ENCODE measurements at regions not wholly inside any gene's neighbourhood (a gene's known extent, or its start where the extent isn't known, plus 50 kb on each side); places are given as distances from the start of the nearest gene placed in this dataset.
"Not testable (repeated sequence)": the region's sequence is repeated elsewhere in the genome, so short reads cannot be mapped to it uniquely, and the experiment has no call there.

DNA sequence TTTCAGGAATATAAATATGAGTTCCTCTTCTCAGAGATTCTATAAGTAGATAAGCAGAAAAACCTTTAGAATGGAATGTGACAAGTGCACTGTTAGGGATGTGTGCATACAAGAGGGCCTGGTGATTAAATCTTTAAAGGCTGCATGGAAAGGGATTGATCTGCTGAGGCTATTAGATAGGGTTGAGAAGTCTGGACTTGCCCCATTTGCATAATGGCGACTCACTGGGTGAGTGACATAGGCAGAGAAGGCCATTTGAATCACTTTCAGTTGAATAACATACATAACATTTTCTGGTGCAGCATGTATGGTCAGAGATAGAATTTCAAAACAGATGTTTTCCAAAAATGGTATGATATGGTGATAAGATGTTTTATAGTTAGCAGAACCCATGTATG is 156.9 kb downstream of the ZNF621 start:
- Mint-ChIP-seq H3K4me1 (ENCODE audit: low read depth, unreplicated experiment) (peaks cover 19% of the 10 kb centered on the region), H3K27me3 (ENCODE audit: unreplicated experiment) (no peaks in the 10 kb centered on the region), H3K9me3 (ENCODE audit: unreplicated experiment) (peaks cover 4% of the 10 kb centered on the region), H3K36me3 (ENCODE audit: unreplicated experiment) (no peaks in the 10 kb centered on the region), H3K27ac (ENCODE audit: unreplicated experiment) (no peak overlapping the region), H3K4me3 (ENCODE audit: unreplicated experiment) (no peak overlapping the region)
- DNase-seq: no peak
- TF ChIP-seq, protein P1, sequence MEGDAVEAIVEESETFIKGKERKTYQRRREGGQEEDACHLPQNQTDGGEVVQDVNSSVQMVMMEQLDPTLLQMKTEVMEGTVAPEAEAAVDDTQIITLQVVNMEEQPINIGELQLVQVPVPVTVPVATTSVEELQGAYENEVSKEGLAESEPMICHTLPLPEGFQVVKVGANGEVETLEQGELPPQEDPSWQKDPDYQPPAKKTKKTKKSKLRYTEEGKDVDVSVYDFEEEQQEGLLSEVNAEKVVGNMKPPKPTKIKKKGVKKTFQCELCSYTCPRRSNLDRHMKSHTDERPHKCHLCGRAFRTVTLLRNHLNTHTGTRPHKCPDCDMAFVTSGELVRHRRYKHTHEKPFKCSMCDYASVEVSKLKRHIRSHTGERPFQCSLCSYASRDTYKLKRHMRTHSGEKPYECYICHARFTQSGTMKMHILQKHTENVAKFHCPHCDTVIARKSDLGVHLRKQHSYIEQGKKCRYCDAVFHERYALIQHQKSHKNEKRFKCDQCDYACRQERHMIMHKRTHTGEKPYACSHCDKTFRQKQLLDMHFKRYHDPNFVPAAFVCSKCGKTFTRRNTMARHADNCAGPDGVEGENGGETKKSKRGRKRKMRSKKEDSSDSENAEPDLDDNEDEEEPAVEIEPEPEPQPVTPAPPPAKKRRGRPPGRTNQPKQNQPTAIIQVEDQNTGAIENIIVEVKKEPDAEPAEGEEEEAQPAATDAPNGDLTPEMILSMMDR (IDR thresholded peaks at IDR 0.05; ENCODE audit: partially characterized antibody, unreplicated experiment): no peak

DNA sequence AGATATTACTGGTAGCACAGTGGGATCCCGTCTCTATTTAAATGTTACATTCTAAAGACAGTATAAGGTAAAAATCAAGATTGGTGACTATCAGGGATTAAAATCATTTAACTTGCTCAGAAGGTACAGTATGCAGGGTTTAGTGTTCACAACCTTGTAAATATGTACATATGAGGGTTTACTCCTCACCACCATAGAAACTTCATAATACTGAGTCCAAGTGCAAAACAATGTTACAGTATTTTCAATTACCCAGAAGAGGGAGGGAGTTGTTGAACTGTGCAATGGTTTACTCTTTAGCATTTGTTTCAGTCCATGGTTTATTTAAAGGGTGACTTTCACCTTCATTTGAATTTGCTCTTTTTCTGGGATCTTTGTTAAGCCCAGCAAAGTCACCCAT is 165.1 kb downstream of the ZNF621 start:
- Mint-ChIP-seq H3K27ac (ENCODE audit: unreplicated experiment) (no peak overlapping the region), H3K4me3 (ENCODE audit: unreplicated experiment) (no peak overlapping the region), H3K9me3 (ENCODE audit: unreplicated experiment) (no peaks in the 10 kb centered on the region), H3K4me1 (ENCODE audit: low read depth, unreplicated experiment) (no peaks in the 10 kb centered on the region), H3K36me3 (ENCODE audit: unreplicated experiment) (no peaks in the 10 kb centered on the region), H3K27me3 (ENCODE audit: unreplicated experiment) (peaks cover 3% of the 10 kb centered on the region)
- DNase-seq: no peak
- TF ChIP-seq, protein P1 (IDR thresholded peaks at IDR 0.05; ENCODE audit: partially characterized antibody, unreplicated experiment): no peak

DNA sequence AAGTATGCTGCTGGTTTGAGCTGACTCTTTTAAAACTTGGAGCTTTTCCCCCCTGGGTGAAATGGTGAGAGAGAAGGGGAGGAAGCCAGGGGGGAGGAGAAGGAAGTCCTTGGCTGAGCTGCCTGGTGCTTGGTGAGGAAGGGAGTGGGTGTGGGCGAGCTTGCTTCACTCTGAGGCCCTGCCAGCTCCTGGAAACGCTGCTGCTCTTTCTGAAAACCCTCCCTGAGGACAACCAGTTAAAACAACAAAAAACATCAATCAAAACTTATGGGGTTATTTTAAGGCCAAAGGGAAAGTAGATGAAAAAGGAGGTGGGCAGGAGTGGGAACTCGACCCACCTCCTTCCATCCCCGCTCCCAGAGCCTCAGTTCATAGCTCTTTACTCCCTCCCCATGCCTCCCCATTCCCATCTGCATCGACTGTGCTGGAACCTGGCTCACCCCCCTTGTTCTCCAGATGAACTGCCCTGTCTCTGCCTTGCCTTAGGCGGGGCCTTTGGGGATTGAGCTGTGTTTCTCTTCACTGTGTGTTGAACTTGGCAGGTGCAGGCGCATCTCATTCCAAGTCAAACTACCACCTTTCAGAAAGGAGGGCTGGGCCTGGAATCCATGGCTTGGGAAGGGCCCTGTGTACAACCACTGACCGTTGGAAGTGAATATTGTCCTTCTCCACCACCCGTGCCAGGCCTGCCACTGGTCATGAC is 166.1 kb downstream of the ZNF621 start:
- Mint-ChIP-seq H3K9me3 (ENCODE audit: unreplicated experiment) (no peaks in the 10 kb centered on the region), H3K36me3 (ENCODE audit: unreplicated experiment) (no peaks in the 10 kb centered on the region), H3K4me3 (ENCODE audit: unreplicated experiment) (no peak overlapping the region), H3K4me1 (ENCODE audit: low read depth, unreplicated experiment) (no peaks in the 10 kb centered on the region), H3K27ac (ENCODE audit: unreplicated experiment) (no peak overlapping the region), H3K27me3 (ENCODE audit: unreplicated experiment) (peaks cover 3% of the 10 kb centered on the region)
- TF ChIP-seq, protein P1 (IDR thresholded peaks at IDR 0.05; ENCODE audit: partially characterized antibody, unreplicated experiment): no peak
- no peak for DNase-seq

DNA sequence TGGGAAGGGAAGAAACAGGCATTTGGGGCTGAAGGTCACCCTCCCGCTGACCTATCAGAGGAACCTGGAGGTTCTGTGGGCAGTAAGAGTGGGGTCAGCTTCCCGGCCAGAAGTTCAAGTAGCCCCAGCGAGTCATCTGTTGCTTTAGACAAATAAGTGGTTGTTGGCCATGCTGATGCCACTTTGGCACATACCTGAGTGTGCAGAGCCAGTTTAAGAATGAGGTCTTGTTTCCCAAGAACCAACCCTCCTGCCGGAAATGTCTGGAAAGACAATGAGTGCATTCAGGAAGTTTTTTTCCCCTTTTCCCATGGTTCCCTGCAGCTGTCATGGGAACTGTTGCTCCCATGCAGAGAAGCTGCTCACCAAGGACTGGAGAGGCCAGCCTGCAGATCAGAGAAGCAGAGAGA is 166.7 kb downstream of the ZNF621 start:
- no peaks in the 10 kb centered on the region for H3K9me3 Mint-ChIP-seq (ENCODE audit: unreplicated experiment)
- no peak for DNase-seq
- TF ChIP-seq, protein P1 (IDR thresholded peaks at IDR 0.05; ENCODE audit: partially characterized antibody, unreplicated experiment): no peak
- H3K36me3 Mint-ChIP-seq (ENCODE audit: unreplicated experiment): no peaks in the 10 kb centered on the region
- no peak overlapping the region for H3K27ac Mint-ChIP-seq (ENCODE audit: unreplicated experiment)
- H3K27me3 Mint-ChIP-seq (ENCODE audit: unreplicated experiment): peaks cover 3% of the 10 kb centered on the region
- no peaks in the 10 kb centered on the region for H3K4me1 Mint-ChIP-seq (ENCODE audit: low read depth, unreplicated experiment)
- H3K4me3 Mint-ChIP-seq (ENCODE audit: unreplicated experiment): no peak overlapping the region

DNA sequence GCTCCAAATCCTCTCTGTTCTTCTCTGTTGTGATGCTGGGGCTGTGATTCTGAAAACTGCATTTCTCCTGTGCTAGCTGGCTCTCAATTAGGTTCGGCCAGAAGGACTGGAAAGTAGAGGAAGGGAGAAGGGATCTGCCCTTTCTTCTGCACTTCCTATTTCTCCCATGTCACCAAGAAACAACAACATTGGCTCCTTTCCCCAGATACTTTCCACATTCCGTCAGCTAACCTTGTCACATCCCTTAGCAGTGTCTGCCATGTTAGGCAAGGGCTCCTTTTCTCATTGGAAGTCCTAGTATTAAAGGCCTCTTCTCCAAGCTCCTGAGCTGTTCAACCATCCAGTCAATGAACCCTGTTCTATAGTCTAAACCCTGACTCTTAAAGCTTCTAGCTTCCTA is 171.1 kb downstream of the ZNF621 start:
- Mint-ChIP-seq H3K4me3 (ENCODE audit: unreplicated experiment) (no peak overlapping the region), H3K9me3 (ENCODE audit: unreplicated experiment) (peaks cover 3% of the 10 kb centered on the region), H3K27me3 (ENCODE audit: unreplicated experiment) (peaks cover 3% of the 10 kb centered on the region), H3K36me3 (ENCODE audit: unreplicated experiment) (peaks cover 8% of the 10 kb centered on the region), H3K27ac (ENCODE audit: unreplicated experiment) (no peak overlapping the region), H3K4me1 (ENCODE audit: low read depth, unreplicated experiment) (no peaks in the 10 kb centered on the region)
- no peak for DNase-seq
- TF ChIP-seq, protein P1 (IDR thresholded peaks at IDR 0.05; ENCODE audit: partially characterized antibody, unreplicated experiment): no peak

DNA sequence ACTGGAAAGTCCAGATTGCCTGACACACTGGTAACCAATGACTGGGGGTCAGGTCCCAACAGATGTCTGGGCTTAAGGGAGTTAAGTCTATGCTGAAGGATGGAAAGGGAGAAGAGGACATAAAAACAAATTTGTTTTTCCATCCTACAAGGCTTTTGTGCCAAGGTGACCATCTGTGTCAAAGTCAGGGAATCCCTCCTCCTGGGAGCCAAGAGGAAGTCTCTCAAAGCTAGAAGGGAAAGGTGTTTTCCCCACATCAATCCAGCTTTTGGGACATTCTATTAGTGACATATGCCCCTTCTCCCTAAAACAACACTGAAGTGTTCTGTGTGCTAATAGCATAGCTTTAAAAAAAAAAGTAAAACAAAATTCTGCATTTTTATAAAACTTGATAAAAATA is 173.9 kb downstream of the ZNF621 start:
- not testable (repeated sequence) for H3K9me3 Mint-ChIP-seq (ENCODE audit: unreplicated experiment); DNase-seq; H3K27me3 Mint-ChIP-seq (ENCODE audit: unreplicated experiment); H3K36me3 Mint-ChIP-seq (ENCODE audit: unreplicated experiment); H3K4me1 Mint-ChIP-seq (ENCODE audit: low read depth, unreplicated experiment); H3K27ac Mint-ChIP-seq (ENCODE audit: unreplicated experiment); H3K4me3 Mint-ChIP-seq (ENCODE audit: unreplicated experiment)
